ENCODE measurements at regions not wholly inside any gene's neighbourhood (a gene's known extent, or its start where the extent isn't known, plus 50 kb on each side); places are given as distances from the start of the nearest gene placed in this dataset.
"Not testable (repeated sequence)": the region's sequence is repeated elsewhere in the genome, so short reads cannot be mapped to it uniquely, and the experiment has no call there.

GRCh38 chr3:78434801-78435200 lies 1333.0 kb downstream of the ROBO1 start:
- no peak for DNase-seq

- DNase-seq = no peak
Observed at GRCh38 chr3:78455166-78455565, 1312.6 kb downstream of the ROBO1 start.

GRCh38 chr3:78455712-78456433 lies 1311.9 kb downstream of the ROBO1 start:
- DNase-seq = no peak

GRCh38 chr3:78459796-78460195 lies 1308.0 kb downstream of the ROBO1 start:
- DNase-seq = no peak

- DNase-seq = no peak
Observed at GRCh38 chr3:78462021-78462420, 1305.8 kb downstream of the ROBO1 start.

GRCh38 chr3:78476076-78476475 lies 1291.7 kb downstream of the ROBO1 start:
- DNase-seq = no peak

GRCh38 chr3:78481050-78481449 lies 1286.7 kb downstream of the ROBO1 start:
- no peak for DNase-seq

- no peak for DNase-seq
Observed at GRCh38 chr3:78483090-78483489, 1284.7 kb downstream of the ROBO1 start.

GRCh38 chr3:78494851-78495250 lies 1272.9 kb downstream of the ROBO1 start:
- DNase-seq = peak in 1 of 14 donors; percentile 76

GRCh38 chr3:78495301-78495700 lies 1272.5 kb downstream of the ROBO1 start:
- peak in 1 of 14 donors; percentile 65 for DNase-seq

- DNase-seq = peak in 1 of 14 donors; percentile 54
Observed at GRCh38 chr3:78496501-78496900, 1271.3 kb downstream of the ROBO1 start.

GRCh38 chr3:78497021-78497420 lies 1270.8 kb downstream of the ROBO1 start:
- DNase-seq = peak in 1 of 14 donors; percentile 76

GRCh38 chr3:78497767-78498166 lies 1270.0 kb downstream of the ROBO1 start:
- no peak for DNase-seq

GRCh38 chr3:78506061-78506460 lies 1261.7 kb downstream of the ROBO1 start:
- DNase-seq = no peak

- DNase-seq = no peak
Observed at GRCh38 chr3:78506581-78507195, 1261.1 kb downstream of the ROBO1 start.

GRCh38 chr3:78507196-78507984 lies 1260.4 kb downstream of the ROBO1 start:
- DNase-seq = no peak

GRCh38 chr3:78511840-78512239 lies 1256.0 kb downstream of the ROBO1 start:
- DNase-seq = no peak

GRCh38 chr3:78512786-78513185 lies 1255.0 kb downstream of the ROBO1 start:
- DNase-seq = not testable (repeated sequence)

- DNase-seq = no peak
Observed at GRCh38 chr3:78516437-78516836, 1251.4 kb downstream of the ROBO1 start.

- no peak for DNase-seq
Observed at GRCh38 chr3:78516937-78517336, 1250.9 kb downstream of the ROBO1 start.

- DNase-seq = no peak
Observed at GRCh38 chr3:78517965-78518364, 1249.8 kb downstream of the ROBO1 start.

- DNase-seq = no peak
Observed at GRCh38 chr3:78519281-78519680, 1248.5 kb downstream of the ROBO1 start.

- DNase-seq = no peak
Observed at GRCh38 chr3:78529601-78530000, 1238.2 kb downstream of the ROBO1 start.

All from C1 segment of cervical spinal cord (tissue), 14 donors.